ENCODE measurements at regions not wholly inside any gene's neighbourhood (a gene's known extent, or its start where the extent isn't known, plus 50 kb on each side); places are given as distances from the start of the nearest gene placed in this dataset.

- TF ChIP-seq POLR2AphosphoS5 (IDR thresholded peaks at IDR 0.05; ENCODE audit: low read depth, low read length) (no peak), CTCF (IDR thresholded peaks at IDR 0.05) (no peak), SIN3A (IDR thresholded peaks at IDR 0.05; ENCODE audit: borderline replicate concordance, insufficient read depth, low read depth, low read length) (no peak), TCF7L2 (IDR thresholded peaks at IDR 0.05; ENCODE audit: low read depth, low read length) (no peak), REST (IDR thresholded peaks at IDR 0.05; ENCODE audit: insufficient read depth in 1 of 2, low read depth in 2 of 2, low read length in 1 of 2) (no peak)
Measured at GRCh38 chr6:130766239-130767144, 60.7 kb upstream of the SMLR1 start.
